ENCODE measurements at regions not wholly inside any gene's neighbourhood (a gene's known extent, or its start where the extent isn't known, plus 50 kb on each side); places are given as distances from the start of the nearest gene placed in this dataset.

- TF ChIP-seq POLR2A (IDR thresholded peaks at IDR 0.05) = no peak
- TF ChIP-seq CTCF (IDR thresholded peaks at IDR 0.05) = no peak
These were observed 537.9 kb downstream of the ANKRD7 start for GRCh38 chr7:118762451-118762850.

Measured in vagina (tissue), 2 donors.